SH-SY5Y (cell line): ENCODE measurements at regions not wholly inside any gene's neighbourhood (a gene's known extent, or its start where the extent isn't known, plus 50 kb on each side); places are given as distances from the start of the nearest gene placed in this dataset.

Source experiments
- GATA2 ChIP-seq: IDR thresholded peaks from 2 replicates; pipeline ENCODE4 v1.6.1; 2011; ENCODE audit warnings: mild to moderate bottlenecking, low read depth, low read length
- GATA3 ChIP-seq: IDR thresholded peaks from 2 replicates; pipeline ENCODE4 v1.6.1; 2011; ENCODE audit warnings: low read depth, mild to moderate bottlenecking, low read length, moderate library complexity

- no peak for TF ChIP-seq GATA2
- TF ChIP-seq GATA3, result no peak
Measured at GRCh38 chr2:34936089-34936488, 1337.0 kb upstream of the FAM98A start.
